MCF 10A (cell line): ENCODE measurements at regions not wholly inside any gene's neighbourhood (a gene's known extent, or its start where the extent isn't known, plus 50 kb on each side); places are given as distances from the start of the nearest gene placed in this dataset.

Source experiments
- BruUV-seq: library from RNA; stranded (reverse); fragments of 400-500 nt; replicated peaks from 2 replicates; lab custom pipeline; 2021; lab: Mats Ljungman, UMichigan
- CTCF ChIA-PET: fragments of 300-600 bp; sonication (Branson Sonifier 250); formaldehyde crosslinking; extraction: SDS; loops from one replicate; lab custom pipeline; 2021; ENCODE audit warnings: antibody characterized with exemption, inconsistent platforms; lab: Yijun Ruan, JAX
- POLR2A ChIA-PET: fragments of 300-600, 350-650 bp; sonication (Branson Sonifier 250); formaldehyde crosslinking; extraction: SDS; loops from one replicate; lab custom pipeline; 2020; ENCODE audit warnings: antibody characterized with exemption, inconsistent platforms; lab: Yijun Ruan, JAX
- DNase-seq: peaks from one replicate; pipeline ENCODE4 v3.0.0-alpha.2; 2018; ENCODE audit not compliant: unreplicated experiment
- H3K27ac Mint-ChIP-seq: one replicate; pipeline ENCODE4 v1.8.0; 2022; ENCODE audit warnings: mild to moderate bottlenecking, low read depth, mixed read lengths; ENCODE audit not compliant: unreplicated experiment
- H3K27me3 Mint-ChIP-seq: one replicate; pipeline ENCODE4 v1.8.0; 2022; ENCODE audit warnings: mixed read lengths; ENCODE audit not compliant: insufficient read depth, unreplicated experiment
- H3K36me3 Mint-ChIP-seq: one replicate; pipeline ENCODE4 v1.8.0; 2022; ENCODE audit warnings: mild to moderate bottlenecking, moderate library complexity, mixed read lengths; ENCODE audit not compliant: insufficient read depth, unreplicated experiment
- H3K4me1 Mint-ChIP-seq: one replicate; pipeline ENCODE4 v1.8.0; 2022; ENCODE audit warnings: mixed read lengths; ENCODE audit not compliant: insufficient read depth, unreplicated experiment
- H3K4me3 Mint-ChIP-seq: one replicate; pipeline ENCODE4 v1.8.0; 2022; ENCODE audit warnings: mild to moderate bottlenecking, moderate library complexity, mixed read lengths; ENCODE audit not compliant: unreplicated experiment
- H3K9me3 Mint-ChIP-seq: one replicate; pipeline ENCODE4 v1.8.0; 2022; ENCODE audit warnings: mixed read lengths; ENCODE audit not compliant: unreplicated experiment
- intact Hi-C: fragments of 100-400 bp; cut with micrococcal nuclease; formaldehyde crosslinking; loops from 2 replicates; pipeline ENCODE4 v1.14.1; 2022
- TF ChIP-seq, protein P1 (sequence below): fragments of 200-600 bp; IDR thresholded peaks from one replicate; pipeline ENCODE4 v1.8.0; 2022; ENCODE audit warnings: antibody characterized with exemption, mild to moderate bottlenecking; ENCODE audit not compliant: unreplicated experiment

DNA sequence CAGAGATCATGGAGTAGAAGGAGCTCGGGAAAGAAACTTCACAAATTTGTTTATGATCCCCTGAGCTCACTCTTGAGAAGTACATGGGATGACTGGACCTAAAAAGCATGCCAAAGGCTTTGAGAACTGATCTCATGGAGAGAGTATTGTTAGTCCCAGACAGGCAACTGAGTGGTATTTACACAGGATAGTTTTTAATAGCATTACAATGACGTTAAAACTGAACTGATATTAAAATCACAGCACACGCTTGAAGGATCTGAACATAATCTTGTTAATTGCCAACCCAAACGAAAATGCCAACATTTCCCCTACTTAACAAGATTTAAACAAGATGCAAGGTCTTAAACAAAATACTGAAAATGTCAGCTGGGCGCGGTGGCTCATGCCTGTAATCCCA is 113.2 kb upstream of the NLGN1 start:
- TF ChIP-seq, protein P1, sequence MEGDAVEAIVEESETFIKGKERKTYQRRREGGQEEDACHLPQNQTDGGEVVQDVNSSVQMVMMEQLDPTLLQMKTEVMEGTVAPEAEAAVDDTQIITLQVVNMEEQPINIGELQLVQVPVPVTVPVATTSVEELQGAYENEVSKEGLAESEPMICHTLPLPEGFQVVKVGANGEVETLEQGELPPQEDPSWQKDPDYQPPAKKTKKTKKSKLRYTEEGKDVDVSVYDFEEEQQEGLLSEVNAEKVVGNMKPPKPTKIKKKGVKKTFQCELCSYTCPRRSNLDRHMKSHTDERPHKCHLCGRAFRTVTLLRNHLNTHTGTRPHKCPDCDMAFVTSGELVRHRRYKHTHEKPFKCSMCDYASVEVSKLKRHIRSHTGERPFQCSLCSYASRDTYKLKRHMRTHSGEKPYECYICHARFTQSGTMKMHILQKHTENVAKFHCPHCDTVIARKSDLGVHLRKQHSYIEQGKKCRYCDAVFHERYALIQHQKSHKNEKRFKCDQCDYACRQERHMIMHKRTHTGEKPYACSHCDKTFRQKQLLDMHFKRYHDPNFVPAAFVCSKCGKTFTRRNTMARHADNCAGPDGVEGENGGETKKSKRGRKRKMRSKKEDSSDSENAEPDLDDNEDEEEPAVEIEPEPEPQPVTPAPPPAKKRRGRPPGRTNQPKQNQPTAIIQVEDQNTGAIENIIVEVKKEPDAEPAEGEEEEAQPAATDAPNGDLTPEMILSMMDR = no peak
- Mint-ChIP-seq H3K9me3 (peaks cover 7% of the 10 kb centered on the region), H3K27ac (no peak overlapping the region), H3K27me3 (peaks cover 5% of the 10 kb centered on the region), H3K4me1 (no peaks in the 10 kb centered on the region), H3K4me3 (no peak overlapping the region), H3K36me3 (no peaks in the 10 kb centered on the region)
- intact Hi-C loops = no loop called here
- CTCF ChIA-PET = no interaction called here
- POLR2A ChIA-PET = no interaction called here
- no peak for DNase-seq
- BruUV-seq = no TSS peak

DNA sequence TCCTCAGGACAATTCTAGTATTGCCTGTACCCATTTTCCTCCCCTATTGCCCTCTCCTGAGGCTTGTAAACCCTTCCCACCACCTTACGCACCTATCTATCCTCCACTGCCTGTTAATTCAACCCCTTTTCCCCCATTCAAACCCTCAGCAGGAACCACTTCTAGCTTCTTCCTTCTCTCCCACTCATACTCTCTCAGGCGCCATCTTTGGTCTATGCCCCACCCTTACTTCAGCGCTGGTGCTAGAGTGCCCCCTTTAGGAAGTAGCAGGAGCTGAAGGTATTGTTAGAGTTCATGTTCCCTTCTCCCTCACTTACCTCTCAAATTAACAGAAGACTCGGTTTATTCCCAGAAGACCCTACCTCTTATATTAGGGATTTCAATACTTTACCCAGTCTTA is 121.8 kb upstream of the NLGN1 start:
- Mint-ChIP-seq H3K27ac (no peak overlapping the region), H3K4me1 (no peaks in the 10 kb centered on the region), H3K9me3 (peaks cover 13% of the 10 kb centered on the region), H3K27me3 (peaks cover 10% of the 10 kb centered on the region), H3K4me3 (no peak overlapping the region), H3K36me3 (no peaks in the 10 kb centered on the region)
- ChIA-PET POLR2A (no interaction called here), CTCF (interaction anchor here (0.7 to 1.3 kb wide), 2 partner anchors 25 to 305 kb away, joined by 3 read pairs; no protein-coding TSS in a partner anchor)
- TF ChIP-seq, protein P1 = no peak
- intact Hi-C loops = no loop called here
- peak; percentile 32 for DNase-seq
- BruUV-seq = no TSS peak

DNA sequence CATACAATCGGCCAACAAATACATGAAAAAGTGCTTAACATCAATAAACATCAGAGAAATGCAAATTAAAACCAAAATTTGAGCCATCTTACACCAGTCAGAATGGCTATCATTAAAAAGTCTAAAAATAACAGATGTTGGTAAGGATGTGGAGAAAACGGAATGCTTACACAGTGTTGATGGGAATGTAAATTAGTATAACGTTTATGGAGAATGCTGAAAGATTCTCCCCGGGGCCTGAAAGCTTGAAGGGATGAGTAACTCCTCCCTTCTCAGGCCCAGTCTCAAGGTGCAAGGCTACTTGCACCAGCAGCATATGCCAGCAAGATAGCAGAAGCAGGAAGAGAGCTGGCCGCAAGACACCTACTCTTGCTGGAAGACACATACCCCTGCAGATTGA is 123.7 kb upstream of the NLGN1 start:
- no peak overlapping the region for H3K27ac Mint-ChIP-seq
- no peak for DNase-seq
- H3K36me3 Mint-ChIP-seq = no peaks in the 10 kb centered on the region
- intact Hi-C loops = no loop called here
- TF ChIP-seq, protein P1 = no peak
- H3K4me1 Mint-ChIP-seq = no peaks in the 10 kb centered on the region
- H3K27me3 Mint-ChIP-seq = peaks cover 10% of the 10 kb centered on the region
- H3K4me3 Mint-ChIP-seq = no peak overlapping the region
- ChIA-PET CTCF (interaction anchor here (0.6 kb wide), 1 partner anchor 13 kb away, joined by 3 read pairs; no protein-coding TSS in a partner anchor), POLR2A (no interaction called here)
- BruUV-seq = no TSS peak
- H3K9me3 Mint-ChIP-seq = peaks cover 13% of the 10 kb centered on the region

DNA sequence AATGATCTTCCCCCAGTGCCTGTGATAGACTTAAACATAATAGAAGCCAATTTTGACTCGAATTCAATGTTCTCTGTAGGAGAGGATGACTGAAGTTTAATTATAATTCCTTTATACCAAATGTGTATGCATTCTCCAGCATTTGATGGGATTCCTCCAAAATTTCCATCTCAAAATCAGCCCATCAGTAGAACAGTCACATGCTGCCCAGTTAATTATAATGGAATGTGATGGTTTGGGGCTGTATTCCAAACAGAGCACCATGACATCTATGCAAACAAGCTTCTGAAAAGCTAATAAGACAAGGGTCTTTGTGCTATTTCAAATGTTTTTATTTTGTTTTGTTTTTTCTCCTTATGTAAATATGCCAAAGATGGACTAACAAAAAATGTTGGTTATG is 127.7 kb upstream of the SPATA16 start:
- intact Hi-C loops = no loop called here
- peaks cover 30% of the 10 kb centered on the region for H3K27me3 Mint-ChIP-seq
- ChIA-PET CTCF (no interaction called here), POLR2A (no interaction called here)
- no peaks in the 10 kb centered on the region for H3K36me3 Mint-ChIP-seq
- no peaks in the 10 kb centered on the region for H3K4me1 Mint-ChIP-seq
- no peak overlapping the region for H3K4me3 Mint-ChIP-seq
- no TSS peak for BruUV-seq
- H3K27ac Mint-ChIP-seq = no peak overlapping the region
- TF ChIP-seq, protein P1 = no peak
- H3K9me3 Mint-ChIP-seq = no peaks in the 10 kb centered on the region
- no peak for DNase-seq
